ENCODE measurements at regions not wholly inside any gene's neighbourhood (a gene's known extent, or its start where the extent isn't known, plus 50 kb on each side); places are given as distances from the start of the nearest gene placed in this dataset.

- H3K27ac Mint-ChIP-seq: no peak overlapping the region
- no peak overlapping the region for H3K4me3 Mint-ChIP-seq
- no peaks in the 10 kb centered on the region for H3K9me3 Mint-ChIP-seq
- H3K4me1 Mint-ChIP-seq: no peaks in the 10 kb centered on the region
- H3K27me3 Mint-ChIP-seq: peaks cover 18% of the 10 kb centered on the region
- H3K36me3 Mint-ChIP-seq: no peaks in the 10 kb centered on the region
These were observed 103.3 kb downstream of the DIRAS2 start for GRCh38 chr9:90539286-90539685.

- Mint-ChIP-seq H3K4me3 (no peak overlapping the region), H3K4me1 (no peaks in the 10 kb centered on the region), H3K27me3 (peaks cover 20% of the 10 kb centered on the region), H3K9me3 (no peaks in the 10 kb centered on the region), H3K36me3 (no peaks in the 10 kb centered on the region), H3K27ac (no peak overlapping the region)
These were observed 101.9 kb downstream of the DIRAS2 start for GRCh38 chr9:90540734-90541133.

DNA sequence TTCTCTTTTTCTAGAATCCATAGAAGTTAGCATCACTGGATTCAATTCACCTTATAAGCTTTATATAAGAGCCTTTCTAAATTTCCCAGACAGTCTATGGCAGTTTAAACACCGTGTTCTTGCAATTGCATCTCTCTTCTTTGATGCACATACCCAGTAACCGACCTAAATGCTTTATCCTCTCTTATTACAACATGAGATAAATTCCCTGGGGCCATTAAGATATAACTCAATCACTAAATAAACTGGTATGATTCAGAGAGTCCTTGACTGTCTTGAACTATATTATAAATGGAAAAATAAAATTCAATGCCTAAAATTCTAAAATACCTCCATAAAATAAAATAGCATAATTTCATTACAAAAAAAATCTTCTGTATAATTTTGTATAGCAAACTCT is 98.1 kb downstream of the DIRAS2 start:
- peaks cover 8% of the 10 kb centered on the region for H3K9me3 Mint-ChIP-seq
- H3K4me1 Mint-ChIP-seq: no peaks in the 10 kb centered on the region
- no peaks in the 10 kb centered on the region for H3K36me3 Mint-ChIP-seq
- H3K27me3 Mint-ChIP-seq: peaks cover 12% of the 10 kb centered on the region
- H3K27ac Mint-ChIP-seq: no peak overlapping the region
- H3K4me3 Mint-ChIP-seq: no peak overlapping the region

- H3K27me3 Mint-ChIP-seq: peaks cover 15% of the 10 kb centered on the region
- no peaks in the 10 kb centered on the region for H3K4me1 Mint-ChIP-seq
- no peak overlapping the region for H3K27ac Mint-ChIP-seq
- peaks cover 10% of the 10 kb centered on the region for H3K9me3 Mint-ChIP-seq
- no peaks in the 10 kb centered on the region for H3K36me3 Mint-ChIP-seq
- H3K4me3 Mint-ChIP-seq: no peak overlapping the region
These were observed 96.4 kb downstream of the DIRAS2 start for GRCh38 chr9:90546200-90546599.

GRCh38 chr9:90547896-90548295 is 94.7 kb downstream of the DIRAS2 start:
- H3K36me3 Mint-ChIP-seq: no peaks in the 10 kb centered on the region
- H3K9me3 Mint-ChIP-seq: peaks cover 10% of the 10 kb centered on the region
- H3K4me1 Mint-ChIP-seq: no peaks in the 10 kb centered on the region
- H3K27me3 Mint-ChIP-seq: peaks cover 16% of the 10 kb centered on the region
- H3K27ac Mint-ChIP-seq: no peak overlapping the region
- H3K4me3 Mint-ChIP-seq: no peak overlapping the region

DNA sequence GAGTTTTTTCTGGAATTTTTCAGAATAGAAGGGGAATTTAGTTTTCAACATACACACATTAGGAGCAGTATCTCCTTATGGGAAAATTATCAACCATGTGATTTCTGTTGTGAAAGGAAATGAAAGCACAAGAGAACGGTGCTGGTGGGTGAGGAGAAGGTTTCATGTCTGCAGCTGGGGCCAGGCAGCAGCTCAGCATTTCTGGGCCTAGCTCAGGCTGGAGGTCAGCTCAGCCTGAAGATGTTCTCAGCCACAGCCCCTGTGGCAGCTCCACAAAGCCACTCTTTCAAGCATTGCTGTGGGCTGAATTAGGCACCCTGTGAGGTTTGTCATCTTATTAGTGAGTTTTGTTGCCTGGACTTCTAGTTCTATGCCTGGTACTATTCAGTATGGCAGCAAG is 90.3 kb downstream of the DIRAS2 start:
- H3K9me3 Mint-ChIP-seq: peaks cover 13% of the 10 kb centered on the region
- H3K4me1 Mint-ChIP-seq: no peaks in the 10 kb centered on the region

DNA sequence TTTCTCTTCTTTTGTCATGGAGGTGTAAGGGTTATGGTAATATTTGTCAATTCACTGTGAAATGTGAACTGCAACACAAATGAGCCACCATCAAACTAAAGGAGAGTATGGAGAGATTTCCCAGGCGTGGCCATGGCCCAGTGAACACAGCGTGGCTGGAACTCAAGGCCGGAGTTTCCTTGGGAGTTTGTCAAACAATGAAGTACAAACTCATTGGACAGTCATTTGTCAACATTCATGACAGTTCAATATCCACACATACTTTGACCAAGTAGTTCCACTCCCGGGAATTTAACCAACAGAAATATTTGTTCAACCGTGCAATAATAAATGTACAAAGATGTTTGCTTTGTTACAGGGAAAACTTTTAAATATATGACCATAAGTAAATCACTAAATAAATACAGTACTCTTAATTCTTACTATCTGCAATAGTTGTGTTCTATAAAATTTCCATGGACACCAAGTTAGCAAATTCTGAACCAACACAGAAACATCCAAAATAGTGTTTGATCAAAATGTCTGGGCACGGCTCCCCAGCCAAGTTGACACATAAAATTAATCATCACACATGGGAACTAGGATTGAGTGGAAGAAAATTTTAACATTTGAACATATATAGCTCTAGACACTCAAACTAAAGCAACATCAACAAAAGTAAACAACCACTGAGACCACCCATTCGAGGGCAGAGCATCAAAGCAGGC is 87.1 kb downstream of the DIRAS2 start:
- Mint-ChIP-seq H3K36me3 (no peaks in the 10 kb centered on the region), H3K27me3 (peaks cover 6% of the 10 kb centered on the region), H3K27ac (no peak overlapping the region), H3K4me1 (no peaks in the 10 kb centered on the region), H3K9me3 (peaks cover 4% of the 10 kb centered on the region), H3K4me3 (no peak overlapping the region)

More for the DNA sequence above, 90.3 kb downstream of the DIRAS2 start:
- peaks cover 11% of the 10 kb centered on the region for H3K27me3 Mint-ChIP-seq
- no peak overlapping the region for H3K27ac Mint-ChIP-seq
- H3K4me3 Mint-ChIP-seq: no peak overlapping the region
- H3K36me3 Mint-ChIP-seq: no peaks in the 10 kb centered on the region

- Mint-ChIP-seq H3K9me3 (peaks cover 4% of the 10 kb centered on the region), H3K36me3 (no peaks in the 10 kb centered on the region), H3K4me3 (no peak overlapping the region), H3K4me1 (no peaks in the 10 kb centered on the region), H3K27me3 (peaks cover 4% of the 10 kb centered on the region), H3K27ac (no peak overlapping the region)
These were observed 85.5 kb downstream of the DIRAS2 start for GRCh38 chr9:90556897-90557675.

GRCh38 chr9:90559075-90560073 is 83.2 kb downstream of the DIRAS2 start:
- H3K27ac Mint-ChIP-seq: no peak overlapping the region
- H3K36me3 Mint-ChIP-seq: no peaks in the 10 kb centered on the region
- H3K4me1 Mint-ChIP-seq: no peaks in the 10 kb centered on the region
- no peak overlapping the region for H3K4me3 Mint-ChIP-seq
- peaks cover 4% of the 10 kb centered on the region for H3K27me3 Mint-ChIP-seq
- H3K9me3 Mint-ChIP-seq: peaks cover 4% of the 10 kb centered on the region

Measured in activated naive CD4-positive, alpha-beta T cell treated with anti-CD3 and anti-CD28 coated beads, Interleukin-2, amount 50 U/mL, for 24 hours (primary cell).